Tibial artery (tissue), 4 donors: ENCODE measurements at regions not wholly inside any gene's neighbourhood (a gene's known extent, or its start where the extent isn't known, plus 50 kb on each side); places are given as distances from the start of the nearest gene placed in this dataset.

ENCODE experiments used
- DNase-seq, 2 donors: peaks; one replicate each; pipeline ENCODE4 v3.0.0-alpha.2; 2019
- H3K27ac ChIP-seq, 2 donors: fragments of 200-600 bp; sonication (generic) in 1 of 2; 1 replicate in 1 of 2; 2 replicates in 1 of 2; pipeline ENCODE4 v1.5.1; 2018 to 2019; ENCODE audit warnings: mild to moderate bottlenecking in 1 of 2
- H3K27me3 ChIP-seq, 2 donors: fragments of 200-600 bp; sonication (generic) in 1 of 2; one replicate each; pipeline versions ENCODE4 v1.5.1 to v1.6.0; 2016 to 2019
- H3K36me3 ChIP-seq, 3 donors: fragments of 200-600 bp; sonication (generic) in 2 of 3; one replicate each; pipeline ENCODE4 v1.5.1; 2016 to 2019; ENCODE audit warnings: mild to moderate bottlenecking in 2 of 3
- H3K4me1 ChIP-seq, 4 donors: fragments of 200-600 bp; sonication (generic) in 2 of 4; 1 replicate in 3 of 4; 2 replicates in 1 of 4; pipeline ENCODE4 v1.5.1; 2016 to 2019
- H3K4me3 ChIP-seq, 2 donors: fragments of 200-600 bp; sonication (generic) in 1 of 2; 1 replicate in 1 of 2; 2 replicates in 1 of 2; pipeline ENCODE4 v1.5.1; 2018 to 2019; ENCODE audit warnings: mild to moderate bottlenecking in 2 of 2
- H3K9me3 ChIP-seq, 3 donors: fragments of 200-600 bp; sonication (generic) in 1 of 3; one replicate each; pipeline ENCODE4 v1.5.1; 2016 to 2019
- intact Hi-C: fragments of 100-400 bp; cut with DNase I; formaldehyde crosslinking; loops from one replicate; pipeline ENCODE4 v1.15.0; 2023; ENCODE audit warnings: low total_unique reads
- TF ChIP-seq, protein P1 (sequence below), 2 experiments: fragments of 200-600 bp in 1 of 2; fragments of 450-650 bp in 1 of 2; IDR thresholded peaks; one replicate each; pipeline ENCODE4 v1.5.1; 2017 to 2019; ENCODE audit warnings: antibody characterized with exemption in 2 of 2, mild to moderate bottlenecking in 1 of 2, moderate library complexity in 1 of 2

DNA sequence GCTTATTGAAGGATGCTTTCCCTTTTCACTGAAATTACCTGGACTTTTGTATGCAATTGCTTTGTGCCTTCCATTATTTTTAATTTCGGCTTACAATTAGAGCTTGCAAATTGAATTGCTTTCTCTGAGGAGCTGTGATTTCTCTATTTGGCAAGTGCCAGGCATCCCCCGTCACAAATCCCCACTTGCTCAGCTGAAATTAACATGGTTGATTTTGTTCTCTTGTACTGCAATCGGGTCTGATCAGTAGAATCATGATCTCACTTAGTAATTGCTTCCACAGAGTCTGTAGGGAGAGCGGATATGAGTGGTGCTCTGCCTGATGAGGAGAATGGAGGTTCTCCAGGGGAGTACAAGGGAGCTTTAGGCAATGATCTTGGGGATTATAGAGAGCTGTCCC lies 495.5 kb upstream of the SGCD start:
- Histone ChIP-seq H3K27me3 (no peaks in the 10 kb centered on the region), H3K36me3 (no peaks in the 10 kb centered on the region), H3K4me1 (no peaks in the 10 kb centered on the region), H3K4me3 (no peak overlapping the region), H3K27ac (no peak overlapping the region), H3K9me3 (no peaks in the 10 kb centered on the region)
- TF ChIP-seq, protein P1, sequence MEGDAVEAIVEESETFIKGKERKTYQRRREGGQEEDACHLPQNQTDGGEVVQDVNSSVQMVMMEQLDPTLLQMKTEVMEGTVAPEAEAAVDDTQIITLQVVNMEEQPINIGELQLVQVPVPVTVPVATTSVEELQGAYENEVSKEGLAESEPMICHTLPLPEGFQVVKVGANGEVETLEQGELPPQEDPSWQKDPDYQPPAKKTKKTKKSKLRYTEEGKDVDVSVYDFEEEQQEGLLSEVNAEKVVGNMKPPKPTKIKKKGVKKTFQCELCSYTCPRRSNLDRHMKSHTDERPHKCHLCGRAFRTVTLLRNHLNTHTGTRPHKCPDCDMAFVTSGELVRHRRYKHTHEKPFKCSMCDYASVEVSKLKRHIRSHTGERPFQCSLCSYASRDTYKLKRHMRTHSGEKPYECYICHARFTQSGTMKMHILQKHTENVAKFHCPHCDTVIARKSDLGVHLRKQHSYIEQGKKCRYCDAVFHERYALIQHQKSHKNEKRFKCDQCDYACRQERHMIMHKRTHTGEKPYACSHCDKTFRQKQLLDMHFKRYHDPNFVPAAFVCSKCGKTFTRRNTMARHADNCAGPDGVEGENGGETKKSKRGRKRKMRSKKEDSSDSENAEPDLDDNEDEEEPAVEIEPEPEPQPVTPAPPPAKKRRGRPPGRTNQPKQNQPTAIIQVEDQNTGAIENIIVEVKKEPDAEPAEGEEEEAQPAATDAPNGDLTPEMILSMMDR (IDR thresholded peaks at IDR 0.05), result no peak
- DNase-seq, result no peak
- intact Hi-C loops, result no loop called here

DNA sequence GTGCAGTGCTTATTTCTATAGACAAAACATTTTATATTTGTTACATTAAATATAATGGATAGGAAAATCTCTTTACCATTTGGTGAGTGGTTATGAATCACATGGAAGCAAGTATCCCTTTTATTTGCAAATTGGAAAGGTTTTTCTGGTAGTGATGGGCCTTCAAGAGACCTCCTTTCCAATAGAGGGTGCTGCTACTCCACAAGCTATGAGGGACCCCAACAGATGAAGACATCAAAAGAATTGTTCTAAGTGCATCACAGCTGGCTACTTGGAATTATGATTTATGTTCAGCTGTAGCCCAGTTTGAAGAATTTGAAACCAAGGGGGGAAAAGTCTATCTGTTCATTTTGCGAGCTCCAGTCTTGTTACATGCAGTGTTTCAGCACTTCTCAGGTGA lies 493.7 kb upstream of the SGCD start:
- H3K9me3 ChIP-seq, result no peaks in the 10 kb centered on the region
- TF ChIP-seq, protein P1 (IDR thresholded peaks at IDR 0.05), result no peak

DNA sequence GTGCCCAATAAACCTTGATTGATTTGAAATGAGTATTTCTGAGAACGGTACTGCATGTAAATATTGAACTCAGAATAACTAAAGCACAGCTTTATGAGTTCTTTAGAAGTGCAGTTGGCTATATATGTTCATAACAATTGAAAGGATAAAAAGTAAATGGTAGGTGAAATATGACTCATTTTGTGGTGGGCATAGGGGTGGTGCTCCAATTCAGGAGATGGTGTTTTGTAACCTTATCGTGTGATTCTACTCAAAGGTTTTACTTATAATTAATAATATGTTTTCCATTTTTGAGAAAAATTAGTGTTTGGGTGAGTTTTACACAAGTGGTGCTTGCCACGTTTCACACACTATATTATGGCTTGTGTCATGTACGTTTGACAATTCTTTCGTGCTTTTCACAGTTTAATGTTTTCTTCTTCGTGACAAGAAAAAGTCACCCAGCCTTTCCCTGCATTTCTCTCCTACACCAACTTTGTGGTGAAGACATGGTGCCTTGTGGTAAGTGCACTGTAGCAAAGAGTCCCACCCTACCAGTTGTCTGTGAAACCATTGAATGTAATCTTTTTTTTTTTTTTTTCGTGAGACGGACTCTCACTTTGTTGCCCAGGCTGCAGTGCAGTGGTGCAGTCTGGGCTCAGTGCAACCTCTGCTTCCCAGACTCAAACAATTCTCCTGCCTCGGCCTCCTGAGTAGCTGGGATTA lies 492.5 kb upstream of the SGCD start:
- DNase-seq, result no peak
- Histone ChIP-seq H3K4me3 (no peak overlapping the region), H3K9me3 (no peaks in the 10 kb centered on the region), H3K27me3 (no peaks in the 10 kb centered on the region), H3K4me1 (no peaks in the 10 kb centered on the region), H3K27ac (no peak overlapping the region), H3K36me3 (no peaks in the 10 kb centered on the region)
- intact Hi-C loops, result no loop called here
- TF ChIP-seq, protein P1 (IDR thresholded peaks at IDR 0.05), result no peak

More for the DNA sequence above, 493.7 kb upstream of the SGCD start:
- H3K4me3 ChIP-seq, result no peak overlapping the region
- no peaks in the 10 kb centered on the region for H3K4me1 ChIP-seq
- no peaks in the 10 kb centered on the region for H3K27me3 ChIP-seq
- no peak overlapping the region for H3K27ac ChIP-seq
- no peaks in the 10 kb centered on the region for H3K36me3 ChIP-seq
- DNase-seq, result no peak
- intact Hi-C loops, result no loop called here

DNA sequence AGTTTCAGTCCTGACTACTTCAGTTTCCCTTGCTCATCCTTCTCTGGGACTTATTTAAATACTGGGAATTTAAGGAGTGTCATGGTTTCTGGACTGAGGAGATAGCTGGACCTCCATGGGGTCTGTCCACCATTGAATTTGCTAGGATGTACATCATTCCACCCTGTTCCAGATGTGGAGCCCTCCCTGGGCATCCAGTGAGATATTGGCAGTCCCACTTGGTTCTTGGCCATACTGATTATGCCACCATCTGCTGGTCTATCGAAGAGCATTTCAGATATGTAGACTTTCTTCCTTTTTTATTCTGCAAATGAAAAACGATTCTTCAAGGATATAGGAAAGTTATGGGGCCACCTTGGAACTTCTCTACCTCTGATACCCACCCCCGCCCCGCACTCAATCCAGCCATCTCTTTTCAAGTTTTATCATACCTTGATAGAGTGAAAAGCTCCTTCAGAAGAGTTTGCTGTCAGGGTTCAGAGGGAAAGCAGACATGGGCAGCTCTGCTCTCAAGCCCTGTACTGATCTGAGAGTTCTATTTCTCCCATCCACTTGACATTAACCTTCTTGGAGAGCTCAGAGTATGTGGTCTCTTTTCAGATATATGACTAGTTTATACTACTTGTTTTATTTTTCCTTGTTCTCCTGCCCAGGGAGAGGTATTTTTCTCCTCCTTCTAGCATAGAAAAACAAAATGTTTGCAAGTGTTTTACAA lies 490.7 kb upstream of the SGCD start:
- no peak overlapping the region for H3K4me3 ChIP-seq
- no peaks in the 10 kb centered on the region for H3K4me1 ChIP-seq
- H3K27me3 ChIP-seq, result no peaks in the 10 kb centered on the region
- TF ChIP-seq, protein P1 (IDR thresholded peaks at IDR 0.05), result no peak
- no peak for DNase-seq
- no peaks in the 10 kb centered on the region for H3K36me3 ChIP-seq
- intact Hi-C loops, result no loop called here
- H3K27ac ChIP-seq, result no peak overlapping the region
- H3K9me3 ChIP-seq, result no peaks in the 10 kb centered on the region

DNA sequence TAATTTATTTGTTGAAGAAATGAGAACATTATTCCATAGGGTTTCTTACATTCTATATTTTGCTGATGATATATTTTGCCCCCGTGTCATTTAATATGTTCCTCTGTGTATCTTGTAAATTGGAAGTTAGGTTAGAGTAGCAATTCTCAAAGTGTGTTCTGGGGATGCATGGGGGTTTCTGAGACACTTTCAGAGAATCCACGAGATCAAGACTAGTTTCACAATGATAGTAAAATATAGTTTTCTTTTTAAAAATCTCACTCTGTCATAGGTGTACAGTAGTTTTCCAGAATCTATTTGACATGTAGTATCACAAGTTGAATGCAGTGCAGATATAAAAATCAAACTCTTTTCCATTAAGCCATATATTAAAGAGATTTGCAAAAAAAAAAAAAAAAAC lies 488.6 kb upstream of the SGCD start:
- H3K27ac ChIP-seq, result no peak overlapping the region
- no peaks in the 10 kb centered on the region for H3K4me1 ChIP-seq
- H3K36me3 ChIP-seq, result no peaks in the 10 kb centered on the region
- no peak for DNase-seq
- intact Hi-C loops, result no loop called here
- H3K9me3 ChIP-seq, result no peaks in the 10 kb centered on the region
- H3K4me3 ChIP-seq, result no peak overlapping the region
- TF ChIP-seq, protein P1 (IDR thresholded peaks at IDR 0.05), result no peak
- H3K27me3 ChIP-seq, result no peaks in the 10 kb centered on the region
